GM18498 (cell line): ENCODE measurements at regions not wholly inside any gene's neighbourhood (a gene's known extent, or its start where the extent isn't known, plus 50 kb on each side); places are given as distances from the start of the nearest gene placed in this dataset.

ENCODE experiments used
- ATAC-seq: cut with Tn5 transposase; IDR thresholded peaks from one replicate; pipeline ENCODE4 v1.9.1; 2021; ENCODE audit warnings: mild to moderate bottlenecking, moderate library complexity; ENCODE audit not compliant: unreplicated experiment

DNA sequence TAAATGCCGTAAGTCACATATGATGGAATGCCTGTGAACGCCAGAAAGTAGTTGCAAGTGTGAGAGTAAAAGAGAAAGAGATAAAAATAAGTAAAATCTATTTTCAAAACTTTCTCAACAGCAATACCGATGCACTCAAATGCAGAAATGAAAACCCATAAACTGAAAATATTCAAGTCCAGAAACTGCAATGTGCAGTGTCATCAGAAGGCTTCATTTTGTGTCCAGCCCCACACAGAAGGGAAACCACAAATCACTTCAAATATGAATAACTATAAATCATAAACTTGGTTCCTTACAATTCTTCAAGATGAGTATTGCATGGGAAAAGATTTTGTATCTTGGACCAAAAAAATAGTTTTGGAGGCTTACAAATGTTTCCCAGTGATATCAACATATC is 375.2 kb upstream of the ANO5 start:
- ATAC-seq, result no peak

DNA sequence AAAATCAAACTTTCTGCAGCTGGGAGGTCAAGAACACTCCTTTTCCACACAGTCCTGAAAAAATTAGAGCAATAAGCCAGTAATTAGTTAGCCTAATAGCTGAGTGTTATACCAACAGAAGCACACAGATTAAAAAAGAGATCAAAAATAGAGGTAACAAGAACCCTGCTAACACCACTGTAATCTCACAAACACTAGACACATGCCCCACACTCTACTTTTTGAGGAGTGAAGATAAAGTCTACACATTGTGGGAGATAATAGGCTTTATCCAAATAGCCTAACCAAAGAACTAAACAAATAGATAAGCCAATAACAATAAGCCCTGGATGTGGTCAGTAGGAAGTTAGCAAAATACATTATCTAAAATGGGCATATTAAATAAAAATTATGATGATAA is 372.7 kb upstream of the ANO5 start:
- no peak for ATAC-seq

DNA sequence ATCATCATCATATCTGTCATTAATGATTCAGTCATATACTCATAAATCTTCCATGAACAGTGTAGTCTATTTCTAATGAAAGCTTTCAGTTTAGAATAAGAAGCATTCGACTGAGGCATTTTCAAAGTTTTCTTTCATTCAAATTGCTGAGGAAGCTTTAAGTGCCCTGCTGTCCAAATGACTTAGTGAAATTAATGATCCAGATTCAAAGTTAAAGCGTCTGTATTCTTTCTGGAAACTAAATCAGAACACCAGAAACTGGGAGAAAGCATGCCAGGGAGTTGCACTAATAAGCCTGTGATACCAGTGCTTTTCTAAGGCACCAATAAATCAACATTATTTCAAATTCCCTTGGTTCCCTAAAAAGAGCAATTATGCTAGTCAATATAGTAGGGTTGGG is 367.8 kb upstream of the ANO5 start:
- no peak for ATAC-seq

DNA sequence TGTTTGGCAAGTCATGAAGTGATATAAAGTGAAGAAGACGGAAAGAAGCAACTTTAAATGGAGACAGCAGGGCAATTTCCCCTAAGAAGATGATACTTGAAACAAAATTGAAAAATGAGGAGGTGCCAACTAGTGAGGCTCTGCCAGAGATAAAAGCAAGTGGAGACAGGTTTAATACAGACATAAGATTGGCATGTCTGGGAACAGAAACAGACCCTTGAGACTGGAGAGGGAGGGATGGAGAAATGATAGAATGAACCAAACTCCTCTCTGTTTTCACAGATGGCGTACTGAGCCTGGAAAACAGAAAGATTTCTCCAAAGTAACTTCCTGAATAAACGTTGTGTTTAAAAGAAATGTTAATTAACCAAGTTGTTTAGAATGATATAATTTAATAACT is 354.5 kb upstream of the ANO5 start:
- no peak for ATAC-seq

DNA sequence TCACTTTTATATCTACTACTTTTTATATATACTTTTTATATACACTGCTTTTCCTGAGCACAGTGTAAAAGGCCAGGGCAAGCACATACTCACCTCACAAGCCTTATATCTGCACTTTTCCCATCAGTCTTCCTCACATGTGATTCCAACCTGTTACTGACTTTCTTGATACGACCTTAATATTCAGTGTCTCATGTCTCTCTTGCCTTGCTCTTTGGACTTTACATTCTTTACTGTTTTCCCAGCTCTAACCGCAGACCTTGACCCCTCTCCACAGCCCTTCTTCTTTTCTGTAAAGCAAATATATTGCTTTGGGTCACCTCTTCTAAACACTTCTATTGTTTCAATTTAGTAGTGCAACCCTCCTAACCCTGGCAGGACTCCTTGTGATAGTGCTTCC is 353.1 kb upstream of the ANO5 start:
- ATAC-seq, result no peak

DNA sequence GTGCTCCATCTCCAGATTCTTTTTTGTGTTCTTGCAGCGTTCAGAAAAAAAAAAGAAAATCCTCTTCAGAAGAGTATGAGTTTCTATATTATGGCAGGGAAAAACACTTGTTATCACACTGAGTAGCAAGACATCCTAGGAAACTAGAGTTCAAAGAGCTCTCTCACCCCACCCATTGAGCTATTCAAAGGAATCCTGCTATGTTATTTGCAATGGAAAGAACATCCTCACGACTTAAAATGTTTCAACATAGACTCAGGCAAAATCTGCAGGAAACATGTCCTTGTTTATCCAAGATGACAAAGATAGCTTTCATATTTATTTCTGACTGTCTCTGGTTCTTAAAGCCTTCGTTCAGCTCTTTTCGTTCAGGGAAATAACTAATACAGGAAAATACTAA is 331.6 kb upstream of the ANO5 start:
- ATAC-seq, result no peak

DNA sequence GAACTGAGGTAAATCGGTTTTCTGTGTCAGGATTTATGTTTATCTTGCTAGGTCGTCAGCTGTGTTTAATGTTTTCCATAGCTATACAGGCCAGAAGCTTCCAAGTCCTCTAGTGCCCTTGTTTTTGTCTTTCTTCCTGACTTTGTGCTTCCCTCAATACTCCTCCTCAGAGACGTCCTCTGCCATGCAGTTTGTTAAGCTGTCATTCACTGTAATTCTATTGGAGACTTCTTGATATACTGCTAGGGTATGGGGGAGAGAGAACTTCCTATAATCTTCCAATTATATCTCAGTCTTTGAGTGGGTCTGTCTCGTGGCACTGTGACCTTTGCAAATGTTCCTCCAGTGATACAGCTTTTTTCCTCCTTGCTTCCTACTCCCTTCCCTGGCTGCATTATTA is 327.3 kb upstream of the ANO5 start:
- no peak for ATAC-seq

DNA sequence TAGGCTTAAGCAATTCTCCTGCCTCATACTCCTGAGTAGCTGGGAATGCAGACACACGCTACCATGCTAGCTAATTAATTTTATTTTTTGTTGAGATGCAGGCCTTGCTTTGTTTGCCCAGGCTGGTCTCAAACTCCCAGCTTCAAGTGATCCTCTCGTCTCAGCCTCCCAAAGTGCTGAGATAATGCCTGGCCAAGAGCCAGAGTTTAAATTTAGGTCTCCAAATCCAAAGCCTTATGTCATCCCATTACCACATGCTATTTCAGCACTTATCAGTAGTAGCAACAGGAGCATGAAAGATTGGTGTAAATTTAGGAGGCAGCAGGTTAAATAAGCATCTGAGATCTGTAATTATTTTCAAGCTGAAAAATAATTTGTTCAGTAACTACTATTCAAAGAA is 326.1 kb upstream of the ANO5 start:
- no peak for ATAC-seq

DNA sequence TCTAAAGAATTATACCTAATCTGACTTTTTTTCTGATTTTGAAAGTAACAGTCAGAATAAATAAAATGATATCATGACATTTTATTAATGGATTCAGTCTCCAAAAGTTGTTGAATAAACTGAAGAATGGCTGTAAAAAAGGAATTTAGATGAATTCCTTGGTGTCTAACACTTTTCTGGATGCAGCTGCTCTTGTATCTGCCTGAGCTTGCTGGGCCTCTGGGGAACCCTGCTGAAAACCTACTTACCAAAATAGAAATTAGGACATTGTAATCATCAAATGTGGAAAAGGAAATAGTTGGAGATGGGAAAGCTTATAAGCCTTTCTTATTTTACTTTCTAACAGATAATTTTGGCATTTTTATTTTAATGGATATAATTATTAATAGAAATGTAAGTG is 315.7 kb upstream of the ANO5 start:
- no peak for ATAC-seq

DNA sequence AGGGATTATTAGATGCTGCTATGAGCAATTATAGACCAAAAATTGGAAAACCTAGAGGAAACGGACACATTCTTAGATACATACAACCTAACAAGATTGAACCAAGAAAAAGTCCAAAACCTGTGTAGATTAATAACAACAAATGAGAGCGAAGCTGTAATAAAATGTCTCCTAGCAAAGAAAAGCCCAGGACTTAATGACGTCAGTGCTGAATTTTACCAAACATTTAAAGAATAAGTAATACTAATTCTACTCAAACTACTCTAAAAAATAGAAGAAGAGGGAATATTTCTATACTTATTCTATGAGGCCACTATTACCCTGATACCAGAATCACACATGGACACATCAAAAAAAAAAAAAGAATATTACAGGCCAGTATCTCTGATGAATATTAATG is 309.5 kb upstream of the ANO5 start:
- no peak for ATAC-seq

DNA sequence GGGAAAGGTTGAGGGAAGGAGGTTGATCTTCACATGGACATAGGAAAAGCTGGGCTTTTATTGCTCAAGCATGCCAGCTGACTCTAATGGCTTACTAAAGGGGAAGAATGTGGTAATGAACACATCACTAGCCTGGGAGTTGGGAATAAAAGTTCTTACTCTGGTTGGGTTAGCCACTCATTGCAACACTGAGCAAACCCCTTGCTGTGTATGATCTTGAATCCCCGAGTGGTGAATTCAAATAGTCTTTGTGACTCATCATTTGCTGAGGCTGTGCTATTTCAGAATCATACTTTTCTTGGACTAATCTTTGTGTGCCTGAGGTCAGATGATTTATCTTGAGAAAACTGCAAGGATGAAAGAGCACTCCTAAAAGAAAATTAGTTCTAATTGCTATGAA is 304.1 kb upstream of the ANO5 start:
- ATAC-seq, result no peak

DNA sequence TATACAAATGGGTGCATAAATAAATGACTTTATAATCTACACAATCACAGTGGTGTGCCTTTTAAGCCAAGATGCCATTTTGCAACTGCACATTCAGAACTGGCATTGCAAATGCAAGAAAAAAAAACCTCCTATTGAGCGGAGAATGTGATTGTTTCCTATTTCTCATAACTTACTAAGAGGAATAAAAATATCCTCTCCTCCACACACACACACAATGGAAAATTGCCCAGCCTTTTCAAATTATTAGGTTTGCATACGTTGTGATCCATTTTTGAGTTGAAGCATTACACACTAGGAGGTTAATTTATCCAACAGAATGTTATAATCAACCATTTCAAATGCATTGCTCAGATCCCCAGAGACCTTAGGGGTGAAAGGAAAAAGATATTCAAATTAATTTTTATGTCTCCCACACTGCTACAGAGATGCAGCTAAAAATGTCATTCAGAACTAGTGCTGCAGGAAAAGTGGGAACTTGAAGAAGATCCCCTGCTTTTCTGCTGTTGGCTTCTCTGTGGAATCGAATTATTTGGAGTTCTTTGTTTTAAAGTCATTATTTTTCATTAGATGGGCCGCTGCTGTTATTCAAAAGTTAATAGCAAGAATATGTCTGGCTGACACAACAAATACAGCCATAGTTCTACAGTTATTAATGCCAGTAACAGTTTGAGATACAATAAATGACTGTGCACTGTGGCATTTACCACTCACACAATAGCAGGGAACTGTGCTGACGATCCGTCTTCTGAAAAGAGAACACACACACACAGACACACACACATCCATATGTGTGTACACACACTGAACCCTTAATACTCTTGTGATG is 299.9 kb upstream of the ANO5 start:
- no peak for ATAC-seq

DNA sequence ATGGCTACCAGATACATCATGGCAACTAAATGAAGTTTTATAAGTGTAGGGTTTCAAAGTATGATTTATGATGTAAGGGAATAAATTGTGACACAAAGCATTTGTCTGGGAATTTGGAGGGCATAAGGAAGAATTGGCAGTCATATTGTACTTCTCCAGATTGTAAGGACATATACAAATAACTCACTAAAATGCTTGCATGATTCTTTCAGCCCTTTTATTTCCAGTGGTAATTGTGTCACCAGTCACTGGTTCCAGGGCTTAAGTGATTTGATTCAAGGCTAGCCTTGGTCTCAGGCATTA is 299.4 kb upstream of the ANO5 start:
- ATAC-seq, result no peak

DNA sequence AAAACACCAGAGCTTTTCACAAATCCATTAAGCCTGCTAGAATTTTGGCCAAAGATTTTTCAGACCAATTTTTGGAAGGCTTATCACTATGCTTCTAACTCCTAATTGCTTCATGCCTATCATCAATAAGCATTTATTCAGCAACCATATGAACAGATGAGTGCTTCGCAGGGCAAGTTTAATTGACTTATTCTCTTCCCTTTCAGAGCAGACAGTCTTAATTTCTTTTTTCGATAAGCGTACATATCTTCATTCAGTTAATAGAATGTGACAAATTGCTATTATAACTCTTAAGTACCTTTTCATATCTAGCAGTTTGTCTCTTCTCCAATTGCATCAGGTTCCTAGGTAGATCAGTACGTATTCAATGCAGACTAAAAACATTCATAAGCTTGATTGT is 298.4 kb upstream of the ANO5 start:
- no peak for ATAC-seq

DNA sequence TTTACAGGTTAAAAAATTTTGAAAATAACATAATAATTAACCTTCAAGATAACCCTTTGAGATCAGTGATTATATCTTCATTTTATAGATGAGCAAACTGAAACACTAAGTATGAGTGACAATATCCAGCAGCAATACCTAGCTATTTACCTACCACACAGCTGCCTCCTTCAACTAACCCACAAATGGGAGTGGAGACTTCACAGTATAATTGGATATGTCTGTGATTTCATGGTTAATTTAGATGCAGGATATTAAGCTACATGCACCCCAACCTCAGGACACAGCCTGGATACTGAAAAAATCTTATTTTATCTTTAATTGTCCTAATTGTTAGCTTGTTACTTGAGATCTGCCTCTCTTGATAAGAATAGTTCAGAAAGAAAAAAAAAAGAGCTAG is 297.2 kb upstream of the ANO5 start:
- no peak for ATAC-seq

DNA sequence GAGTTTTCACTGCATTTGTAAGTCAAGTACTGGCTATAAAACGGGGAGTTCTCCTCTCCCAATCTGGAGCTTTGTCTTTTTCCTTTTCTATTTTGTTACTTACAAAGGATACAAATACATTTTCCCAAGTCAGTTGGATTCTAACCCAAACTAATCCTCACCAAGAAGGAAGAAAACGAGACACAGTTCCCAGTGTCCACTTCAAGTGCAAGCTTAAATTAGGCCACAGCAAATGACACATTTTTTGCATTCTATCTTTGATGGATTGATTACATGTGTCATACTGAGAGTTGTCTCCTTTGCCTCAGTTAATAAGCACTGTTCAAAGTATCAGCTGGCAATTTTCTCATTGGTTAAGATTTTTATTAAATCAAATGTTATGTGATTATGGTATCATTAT is 296.7 kb upstream of the ANO5 start:
- no peak for ATAC-seq

DNA sequence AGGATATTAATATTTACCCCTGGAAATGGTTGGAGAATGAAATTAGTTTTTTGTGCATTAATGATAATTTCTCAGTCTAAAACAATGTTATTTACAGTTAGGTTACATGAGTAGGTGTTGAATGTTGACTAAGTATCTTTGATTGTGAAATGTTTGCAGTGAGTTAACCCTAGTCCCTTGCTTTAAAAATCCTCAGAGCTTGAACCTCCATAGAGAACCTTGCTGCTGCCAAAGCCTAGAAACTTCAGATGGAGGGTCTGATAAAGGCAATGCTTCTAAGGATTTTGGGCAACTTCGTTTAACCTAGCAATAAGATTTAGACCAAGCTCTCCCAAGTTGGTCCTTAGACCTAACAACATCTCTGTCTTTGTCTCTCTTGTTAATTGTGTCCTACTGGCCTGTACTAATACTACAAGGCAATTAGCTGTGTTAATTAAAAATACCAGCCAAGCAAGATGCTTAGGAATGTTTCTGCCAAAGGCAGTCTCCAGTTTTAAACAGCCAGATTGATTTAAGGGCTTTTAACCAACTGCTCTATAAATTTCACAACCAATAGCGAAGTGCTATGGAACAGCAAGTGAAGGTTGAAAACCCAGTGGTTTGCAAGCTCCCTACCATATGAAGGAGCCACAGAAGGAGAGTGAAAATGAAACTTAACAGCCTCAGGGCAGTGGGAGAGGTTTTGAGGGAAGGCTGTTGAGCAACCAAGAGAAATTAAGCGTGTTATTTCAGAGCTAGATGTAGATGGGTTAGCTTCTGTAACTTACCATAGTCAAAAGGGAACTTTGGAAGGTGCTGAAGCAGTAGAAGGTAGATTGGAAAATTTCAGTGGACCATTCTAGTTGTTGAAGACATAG is 295.9 kb upstream of the ANO5 start:
- no peak for ATAC-seq

DNA sequence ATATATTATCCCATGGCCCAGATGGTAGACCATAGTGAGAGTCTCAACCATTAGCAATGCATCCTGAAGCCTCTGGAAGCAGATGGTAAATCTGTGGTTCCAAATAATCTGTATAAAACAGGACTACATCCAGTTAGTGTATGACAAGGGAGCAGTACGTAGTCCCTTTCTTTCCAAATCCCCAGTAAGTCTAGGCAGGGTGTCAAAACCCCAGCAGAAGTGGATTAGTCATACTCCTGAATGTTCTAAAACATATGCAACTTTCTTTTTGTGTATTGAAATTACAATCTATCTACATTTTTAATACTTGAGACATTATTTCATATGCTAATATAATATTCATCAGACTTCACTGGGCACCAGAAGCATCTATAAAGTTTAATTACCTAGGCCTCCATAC is 295.1 kb upstream of the ANO5 start:
- no peak for ATAC-seq

DNA sequence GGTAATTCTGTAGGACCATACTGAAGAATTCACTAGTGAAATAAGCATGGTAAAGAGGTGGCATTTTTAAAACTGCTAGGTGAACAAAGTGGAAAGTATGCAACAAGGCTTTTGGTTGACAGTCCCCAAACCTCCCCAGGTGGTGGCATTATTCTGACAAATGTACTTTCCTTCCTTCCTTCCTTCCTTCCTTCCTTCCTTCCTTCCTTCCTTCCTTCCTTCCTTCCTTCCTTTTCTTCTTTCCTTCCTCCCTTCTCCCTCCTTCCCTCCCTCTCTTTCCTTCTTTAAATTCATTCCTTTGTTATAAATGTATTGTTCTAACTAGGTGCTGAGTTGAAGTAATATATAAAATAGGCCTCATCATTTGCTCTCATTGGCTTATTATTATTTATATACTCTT is 284.7 kb upstream of the ANO5 start:
- no peak for ATAC-seq

DNA sequence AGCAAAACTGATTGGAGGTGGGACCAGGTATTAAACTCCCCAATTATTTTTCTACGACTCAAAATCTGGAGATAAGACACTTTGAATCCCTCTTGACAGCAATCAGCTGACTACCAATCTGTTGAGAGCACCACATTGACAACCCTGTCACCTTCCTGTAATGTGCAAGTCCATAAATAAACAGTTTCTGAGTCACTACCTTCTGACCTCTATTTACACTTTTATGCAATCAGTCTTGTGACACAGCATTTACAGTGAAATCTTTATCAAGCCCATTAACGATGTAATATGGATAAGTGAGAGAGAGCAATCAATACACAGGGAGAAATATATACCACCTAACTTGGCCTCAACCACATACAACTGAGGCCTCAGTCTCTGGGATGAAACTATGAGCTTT is 283.7 kb upstream of the ANO5 start:
- ATAC-seq, result no peak

DNA sequence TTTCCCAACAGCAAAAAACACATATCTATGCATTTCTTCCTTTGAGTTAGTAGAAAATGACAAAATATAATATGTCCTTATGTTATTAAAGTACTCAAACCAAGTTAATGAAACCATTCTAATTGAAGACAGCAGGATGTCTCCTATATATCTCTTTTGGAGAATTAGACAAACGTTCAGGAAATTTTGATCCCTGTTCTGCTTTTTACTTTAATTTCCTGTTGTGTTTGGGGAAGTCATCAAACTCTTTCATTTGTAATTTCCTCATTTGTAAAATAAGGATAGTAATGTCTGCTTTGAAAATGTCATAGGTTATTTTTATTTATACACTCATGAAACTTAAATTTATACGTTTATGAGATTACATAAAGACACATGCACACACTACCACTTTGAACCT is 281.8 kb upstream of the ANO5 start:
- ATAC-seq, result no peak

DNA sequence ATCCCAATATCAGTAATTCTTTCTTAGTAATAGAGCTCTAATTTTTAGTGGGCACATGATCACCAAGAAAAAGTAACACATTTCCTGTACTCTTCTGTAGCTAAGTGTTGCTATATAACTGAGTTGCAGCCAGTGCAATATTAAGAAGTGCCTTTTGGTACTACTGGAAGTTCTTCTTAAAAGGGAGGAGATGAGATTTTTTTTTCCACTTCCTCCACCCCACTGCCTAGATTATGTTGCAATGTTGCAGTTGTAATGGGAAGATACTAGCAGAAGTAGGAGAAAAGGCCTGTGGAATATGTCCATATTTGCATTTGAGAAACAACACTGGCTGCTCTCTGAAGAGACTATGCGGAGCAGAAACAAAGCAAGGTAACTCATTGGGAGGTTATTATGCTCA is 280.6 kb upstream of the ANO5 start:
- no peak for ATAC-seq

DNA sequence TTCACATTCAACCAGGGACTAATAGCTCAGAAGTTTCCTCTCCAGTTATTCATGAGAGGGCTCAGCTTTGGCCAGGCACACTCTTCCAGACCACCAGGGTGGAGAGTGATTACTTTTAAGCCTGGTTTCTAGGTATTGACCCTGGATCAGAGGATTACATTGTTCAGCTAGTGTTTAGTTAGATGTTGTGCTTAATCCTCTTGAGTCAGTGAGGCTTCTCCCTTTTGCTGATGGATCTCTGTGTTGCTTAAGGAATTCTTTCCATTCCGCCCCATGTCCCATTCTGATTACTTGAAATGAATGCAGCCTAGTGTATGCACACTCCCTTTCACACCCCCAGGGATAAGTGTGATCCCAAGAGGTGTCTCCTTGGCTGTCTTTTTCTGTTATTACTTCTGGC is 271.7 kb upstream of the ANO5 start:
- ATAC-seq, result no peak
